Kidney (tissue), 13 donors: ENCODE measurements at regions not wholly inside any gene's neighbourhood (a gene's known extent, or its start where the extent isn't known, plus 50 kb on each side); places are given as distances from the start of the nearest gene placed in this dataset.

Experiments used
- DNase-seq, 5 donors: peaks; one replicate each; pipeline ENCODE4 v3.0.0-alpha.2; 2013 to 2020
- FAIRE-seq: peaks from 2 replicates; lab custom pipeline; 2012; peaks lifted over from hg19 to GRCh38; lab: Jason Lieb, UNC
- H3K27ac ChIP-seq, 2 donors: one replicate each; pipeline ENCODE4 v1.7.0; 2013; ENCODE audit warnings: low read depth in 2 of 2, low read length in 2 of 2, inconsistent platforms in 1 of 2
- H3K27me3 ChIP-seq: one replicate; pipeline ENCODE4 v1.7.1; 2013; ENCODE audit warnings: low read length, inconsistent platforms; ENCODE audit not compliant: control insufficient read depth, insufficient read depth
- H3K36me3 ChIP-seq, 3 donors: one replicate each; pipeline versions ENCODE4 v1.7.0 to v1.7.1; 2013; ENCODE audit warnings: low read length in 3 of 3, control low read depth in 1 of 3, inconsistent platforms in 1 of 3; ENCODE audit not compliant: insufficient read depth in 3 of 3, control insufficient read depth in 2 of 3
- H3K4me1 ChIP-seq, 3 donors: one replicate each; pipeline versions ENCODE4 v1.7.0 to v1.7.1; 2013; ENCODE audit warnings: low read length in 3 of 3, inconsistent platforms in 1 of 3, low read depth in 1 of 3; ENCODE audit not compliant: control insufficient read depth in 2 of 3, insufficient read depth in 2 of 3
- H3K4me3 ChIP-seq, 3 donors: one replicate each; pipeline versions ENCODE4 v1.7.0 to v1.8.1; 2013; ENCODE audit warnings: low read length in 3 of 3, control low read depth in 1 of 3, inconsistent platforms in 1 of 3
- H3K9ac ChIP-seq, 3 donors: one replicate each; pipeline versions ENCODE4 v1.7.0 to v1.7.1; 2013; ENCODE audit warnings: low read length in 3 of 3, control low read depth in 1 of 3, inconsistent platforms in 1 of 3
- H3K9me3 ChIP-seq, 3 donors: one replicate each; pipeline versions ENCODE4 v1.7.0 to v1.7.1; 2013; ENCODE audit warnings: low read length in 3 of 3, control low read depth in 1 of 3, inconsistent platforms in 1 of 3; ENCODE audit not compliant: control insufficient read depth in 2 of 3, insufficient read depth in 1 of 3
- intact Hi-C: fragments of 100-400 bp; cut with DNase I; formaldehyde crosslinking; loops from one replicate; pipeline ENCODE4 v1.11.1; 2022
- TF ChIP-seq, protein P1 (sequence below): IDR thresholded peaks from 3 replicates; pipeline ENCODE4 v1.5.1; 2012; ENCODE audit warnings: mild to moderate bottlenecking, moderate library complexity, borderline replicate concordance; ENCODE audit not compliant: insufficient read depth; ENCODE audit errors: extremely low read depth
- donor health status: control.
- donor health status: control.
- donor health status: control.
- donor health status: control.
- donor health status: control.
- donor health status: DM: yes; HTN: yes; CAD: no.
- donor health status: Normal renal cell carcinoma (clear cell type).

DNA sequence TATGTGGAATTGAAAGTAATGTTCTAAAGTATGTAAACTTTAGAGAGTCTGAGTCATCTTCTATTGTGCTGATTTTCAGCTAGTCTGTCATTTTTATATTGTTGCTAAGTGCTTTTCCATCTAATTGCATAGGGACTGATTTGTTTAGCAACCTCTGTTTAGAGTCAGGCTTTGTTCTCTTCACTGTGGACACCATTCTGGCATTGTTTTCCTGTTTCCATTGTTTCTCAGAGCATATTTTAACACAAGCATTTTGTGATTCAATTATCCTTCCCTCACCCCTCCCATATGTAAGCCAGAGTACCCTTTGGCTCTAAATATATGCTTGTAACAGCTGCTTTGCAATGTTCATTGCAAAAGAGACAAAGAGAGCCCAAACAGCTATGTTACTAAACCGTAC lies 748.4 kb upstream of the PHF14 start:
- H3K9me3 ChIP-seq, result no peaks in the 10 kb centered on the region
- no peak overlapping the region for H3K27ac ChIP-seq
- intact Hi-C loops, result no loop called here
- TF ChIP-seq, protein P1, sequence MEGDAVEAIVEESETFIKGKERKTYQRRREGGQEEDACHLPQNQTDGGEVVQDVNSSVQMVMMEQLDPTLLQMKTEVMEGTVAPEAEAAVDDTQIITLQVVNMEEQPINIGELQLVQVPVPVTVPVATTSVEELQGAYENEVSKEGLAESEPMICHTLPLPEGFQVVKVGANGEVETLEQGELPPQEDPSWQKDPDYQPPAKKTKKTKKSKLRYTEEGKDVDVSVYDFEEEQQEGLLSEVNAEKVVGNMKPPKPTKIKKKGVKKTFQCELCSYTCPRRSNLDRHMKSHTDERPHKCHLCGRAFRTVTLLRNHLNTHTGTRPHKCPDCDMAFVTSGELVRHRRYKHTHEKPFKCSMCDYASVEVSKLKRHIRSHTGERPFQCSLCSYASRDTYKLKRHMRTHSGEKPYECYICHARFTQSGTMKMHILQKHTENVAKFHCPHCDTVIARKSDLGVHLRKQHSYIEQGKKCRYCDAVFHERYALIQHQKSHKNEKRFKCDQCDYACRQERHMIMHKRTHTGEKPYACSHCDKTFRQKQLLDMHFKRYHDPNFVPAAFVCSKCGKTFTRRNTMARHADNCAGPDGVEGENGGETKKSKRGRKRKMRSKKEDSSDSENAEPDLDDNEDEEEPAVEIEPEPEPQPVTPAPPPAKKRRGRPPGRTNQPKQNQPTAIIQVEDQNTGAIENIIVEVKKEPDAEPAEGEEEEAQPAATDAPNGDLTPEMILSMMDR, result no peak
- no peaks in the 10 kb centered on the region for H3K36me3 ChIP-seq
- H3K27me3 ChIP-seq, result no peaks in the 10 kb centered on the region
- FAIRE-seq, result no peak
- no peak overlapping the region for H3K9ac ChIP-seq
- peak in 1 of 5 donors; percentile 4 for DNase-seq
- no peaks in the 10 kb centered on the region for H3K4me1 ChIP-seq
- no peak overlapping the region for H3K4me3 ChIP-seq

DNA sequence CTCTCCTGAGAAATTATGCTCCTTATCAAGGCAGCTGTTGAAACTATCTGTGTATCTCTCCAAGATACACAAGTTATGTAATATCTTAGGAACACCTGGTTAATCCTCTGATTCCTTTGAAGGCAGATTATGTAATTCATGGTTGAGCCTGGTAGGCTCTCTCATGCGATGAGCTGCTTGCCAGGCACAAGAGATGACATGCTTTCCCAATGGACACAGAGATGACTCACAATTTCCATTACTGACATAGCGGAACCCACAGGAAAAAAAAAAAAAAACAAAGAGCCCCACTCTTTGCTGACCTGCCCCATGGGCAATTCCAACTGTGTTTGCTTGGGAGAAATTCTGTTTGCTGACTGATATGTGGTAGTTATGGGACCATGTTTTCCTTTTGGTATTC lies 736.4 kb upstream of the PHF14 start:
- H3K4me1 ChIP-seq, result no peaks in the 10 kb centered on the region
- H3K36me3 ChIP-seq, result no peaks in the 10 kb centered on the region
- no peak overlapping the region for H3K9ac ChIP-seq
- TF ChIP-seq, protein P1, result no peak
- FAIRE-seq (no peak), DNase-seq (no peak)
- no peaks in the 10 kb centered on the region for H3K27me3 ChIP-seq
- H3K9me3 ChIP-seq, result no peaks in the 10 kb centered on the region
- no peak overlapping the region for H3K27ac ChIP-seq
- intact Hi-C loops, result no loop called here
- H3K4me3 ChIP-seq, result no peak overlapping the region

- Histone ChIP-seq H3K4me1 (no peaks in the 10 kb centered on the region), H3K27ac (no peak overlapping the region), H3K4me3 (no peak overlapping the region), H3K27me3 (no peaks in the 10 kb centered on the region), H3K9me3 (no peaks in the 10 kb centered on the region), H3K9ac (no peak overlapping the region), H3K36me3 (no peaks in the 10 kb centered on the region)
- TF ChIP-seq, protein P1, result no peak
- DNase-seq (peak in 2 of 5 donors; percentile 50 to 57), FAIRE-seq (no peak)
- intact Hi-C loops, result no loop called here
Measured at GRCh38 chr7:10238641-10239040, 735.0 kb upstream of the PHF14 start.

GRCh38 chr7:10239695-10240345 lies 733.9 kb upstream of the PHF14 start:
- no peaks in the 10 kb centered on the region for H3K9me3 ChIP-seq
- H3K27ac ChIP-seq, result no peak overlapping the region
- no peak overlapping the region for H3K4me3 ChIP-seq
- no peak for FAIRE-seq
- H3K36me3 ChIP-seq, result no peaks in the 10 kb centered on the region
- H3K9ac ChIP-seq, result no peak overlapping the region
- no peaks in the 10 kb centered on the region for H3K4me1 ChIP-seq
- TF ChIP-seq, protein P1, result no peak
- intact Hi-C loops, result no loop called here
- H3K27me3 ChIP-seq, result no peaks in the 10 kb centered on the region
- DNase-seq, result peak in 2 of 5 donors; percentile 35 to 65
